GM19468 (cell line): ENCODE measurements at regions not wholly inside any gene's neighbourhood (a gene's known extent, or its start where the extent isn't known, plus 50 kb on each side); places are given as distances from the start of the nearest gene placed in this dataset.

Experiments used
- ATAC-seq: cut with Tn5 transposase; IDR thresholded peaks from one replicate; pipeline ENCODE4 v1.9.1; 2021; ENCODE audit warnings: mild to moderate bottlenecking, moderate library complexity, moderate number of reproducible peaks; ENCODE audit not compliant: unreplicated experiment; ENCODE audit errors: extremely low read depth

DNA sequence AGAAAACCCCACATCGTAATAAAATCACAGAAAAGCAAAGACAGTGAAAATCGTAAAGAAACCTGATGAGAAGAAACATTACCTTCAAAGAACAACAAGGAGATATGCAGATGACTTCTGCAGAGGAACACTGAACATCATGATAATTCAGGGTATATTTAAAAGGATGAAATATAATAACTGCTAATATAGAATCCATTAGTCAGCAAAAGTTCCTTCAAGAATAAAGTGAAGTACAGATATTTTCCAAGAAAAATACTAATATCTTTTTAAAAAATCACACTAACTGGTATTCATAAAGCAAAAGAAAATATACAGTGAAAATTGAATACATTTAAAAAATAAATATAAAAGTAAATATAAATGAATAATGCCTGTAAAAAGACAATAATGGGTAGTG, 176.3 kb upstream of the VEGFC start:
- no peak for ATAC-seq

DNA sequence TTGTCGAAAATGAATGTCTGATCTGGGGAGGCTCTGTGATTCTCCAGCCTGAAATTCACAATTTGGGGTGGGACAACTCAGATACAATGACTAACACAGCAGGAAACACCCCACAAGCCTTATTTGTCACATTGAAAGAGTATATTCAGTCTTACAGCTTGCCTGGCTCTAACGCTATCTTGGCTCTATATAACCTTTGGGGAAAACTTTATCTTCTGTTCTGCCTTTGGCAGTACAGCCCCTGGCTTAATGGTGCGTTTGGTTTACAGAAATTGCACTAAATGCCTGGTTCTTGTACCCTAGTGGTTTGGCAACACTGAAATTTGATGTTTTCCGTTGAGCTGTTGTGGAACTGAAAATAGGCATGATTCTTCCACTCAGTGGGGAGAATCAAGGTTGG, 178.1 kb upstream of the VEGFC start:
- ATAC-seq: no peak

DNA sequence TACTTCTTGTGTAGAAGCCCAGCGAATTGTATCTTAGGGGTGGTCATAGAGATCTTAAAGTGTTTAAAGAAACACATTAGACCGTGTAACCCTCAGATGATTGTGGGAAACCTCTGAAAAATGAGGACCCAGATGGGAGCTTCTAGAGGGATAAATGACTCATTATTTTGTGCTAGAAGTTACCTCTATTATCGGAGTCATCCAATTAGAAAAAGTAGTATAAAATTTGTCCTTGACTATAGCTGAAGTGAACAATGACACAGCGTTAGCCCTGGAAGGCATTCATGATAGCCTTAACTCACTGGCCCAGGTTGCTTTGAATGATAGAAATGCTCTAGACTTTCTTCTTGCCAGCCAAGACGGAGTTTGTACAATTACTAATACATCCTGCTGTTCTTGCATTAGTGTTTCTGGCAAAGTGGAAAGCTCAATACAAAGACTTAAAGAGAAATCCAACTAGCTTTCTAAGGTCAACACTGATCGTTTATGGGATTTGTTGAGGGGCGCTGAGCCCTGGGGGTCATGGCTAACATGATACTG, 178.9 kb upstream of the VEGFC start:
- no peak for ATAC-seq

DNA sequence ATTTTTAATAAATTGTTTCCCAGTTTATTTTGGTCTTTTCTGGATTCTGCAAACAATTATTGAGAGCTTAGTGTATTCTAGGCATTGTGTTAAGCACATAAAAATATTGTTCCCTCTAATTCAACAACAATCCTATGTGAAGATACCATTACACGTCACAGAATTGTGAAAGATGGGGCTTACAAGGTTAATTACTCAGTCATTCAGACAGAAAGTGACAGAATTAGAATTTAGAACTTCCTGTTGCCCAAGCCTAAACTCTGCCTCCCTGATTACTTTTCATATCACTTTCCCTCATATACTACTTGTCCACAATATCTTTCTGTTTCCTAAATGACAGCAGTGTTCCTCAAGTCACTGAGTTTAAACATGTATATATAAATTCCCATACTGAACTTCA, 186.7 kb upstream of the VEGFC start:
- no peak for ATAC-seq

DNA sequence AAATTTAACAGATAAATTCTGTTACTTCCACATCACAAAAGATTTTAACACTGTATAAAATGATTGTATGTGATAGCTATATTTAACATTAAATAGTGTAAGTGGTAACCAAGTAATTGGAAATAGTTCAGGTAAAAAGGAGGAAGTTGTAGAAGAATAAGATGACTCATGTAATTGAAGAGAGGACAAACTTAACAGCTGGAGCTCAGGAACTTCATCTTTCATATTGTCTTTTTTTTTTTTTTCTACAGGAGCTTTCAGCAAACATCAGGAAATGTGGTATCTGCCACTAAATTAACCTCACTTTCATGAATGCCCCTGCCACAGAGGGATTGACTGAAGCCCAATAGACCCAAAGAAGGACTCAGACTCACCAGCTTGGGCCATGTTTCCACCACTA, 188.4 kb upstream of the VEGFC start:
- no peak for ATAC-seq

DNA sequence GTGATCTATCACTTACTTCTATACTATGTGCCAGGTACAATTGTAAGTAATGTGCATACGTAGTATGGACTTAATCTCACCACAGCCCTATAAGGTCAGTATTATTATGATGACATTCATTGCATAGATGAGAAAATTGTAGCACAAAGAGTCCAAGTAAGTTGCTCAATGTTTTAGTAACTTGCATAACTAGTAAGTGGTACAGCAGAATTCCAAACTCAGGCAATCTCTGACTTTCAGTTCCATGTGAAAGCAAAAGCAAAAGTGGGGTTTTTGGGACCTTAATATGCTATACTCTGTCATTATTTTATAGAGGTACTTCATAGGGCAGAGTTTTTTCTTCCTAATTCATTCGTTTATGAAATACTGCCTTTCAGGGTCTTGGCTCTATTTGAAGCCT, 188.8 kb upstream of the VEGFC start:
- ATAC-seq: no peak

DNA sequence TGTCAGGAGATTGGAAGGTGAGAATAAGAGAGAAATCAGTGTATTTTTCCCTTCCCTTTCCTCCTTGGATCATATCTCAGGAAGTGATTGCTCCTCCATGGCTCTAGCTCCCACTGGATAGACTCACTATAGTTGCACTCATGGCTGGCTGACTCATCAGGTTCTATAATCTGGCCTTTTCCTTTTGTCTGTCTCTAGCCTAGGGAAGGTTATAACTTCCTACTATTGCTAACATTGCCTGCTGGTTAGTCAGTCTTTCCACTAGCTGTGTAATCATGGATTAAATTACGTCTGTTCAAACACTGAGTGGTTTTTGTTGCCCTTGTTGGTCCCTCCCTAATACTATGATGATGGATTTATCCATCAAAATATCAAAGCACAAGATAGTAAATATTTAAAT, 195.5 kb upstream of the VEGFC start:
- no peak for ATAC-seq

DNA sequence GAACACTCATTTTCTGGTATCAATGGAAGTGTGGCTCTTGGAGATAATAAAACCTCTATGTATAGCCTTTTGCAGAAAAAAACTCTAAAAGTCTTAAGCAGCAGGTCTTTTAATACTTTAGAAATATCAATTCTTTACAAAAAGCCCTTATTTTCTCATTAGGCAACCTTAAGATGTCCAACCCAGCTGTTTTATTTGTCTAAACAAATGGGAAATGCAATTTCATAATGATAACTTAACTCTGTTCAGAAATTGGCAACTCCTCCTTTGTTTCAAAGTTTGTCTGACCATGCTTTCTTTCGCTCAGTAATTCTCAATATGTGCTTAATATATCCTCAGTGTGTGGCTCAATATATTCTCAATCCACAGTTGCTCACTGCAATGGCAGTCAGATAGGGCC, 196.5 kb upstream of the VEGFC start:
- ATAC-seq: no peak

DNA sequence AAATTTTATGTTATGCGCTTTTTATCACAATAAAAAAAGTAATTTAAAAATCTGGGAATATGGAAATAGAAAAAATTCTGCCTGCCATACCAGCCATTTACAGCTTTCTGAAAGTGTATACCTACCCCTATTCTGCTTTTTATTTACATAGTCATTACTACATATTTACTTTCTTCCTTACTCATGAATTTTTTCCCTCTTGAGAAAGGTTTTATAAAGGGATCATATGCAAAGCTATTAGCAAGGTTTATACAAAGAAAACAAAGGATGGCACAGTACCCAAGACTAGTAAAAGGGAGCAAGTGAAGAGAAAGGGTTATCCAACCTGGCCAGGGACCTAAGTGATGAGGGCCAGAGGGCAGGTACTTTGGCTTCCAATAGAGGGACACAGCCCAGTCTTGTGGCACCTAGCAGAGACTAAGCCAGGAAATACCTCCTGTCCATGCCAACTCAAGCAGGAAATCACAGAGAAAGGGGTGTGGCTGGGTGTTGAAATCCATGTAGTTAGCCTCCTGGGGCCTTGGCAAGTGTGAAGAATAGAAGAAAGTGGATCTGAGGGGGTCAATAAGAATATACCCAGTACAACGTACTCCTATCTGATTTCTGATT, 207.3 kb upstream of the VEGFC start:
- no peak for ATAC-seq

DNA sequence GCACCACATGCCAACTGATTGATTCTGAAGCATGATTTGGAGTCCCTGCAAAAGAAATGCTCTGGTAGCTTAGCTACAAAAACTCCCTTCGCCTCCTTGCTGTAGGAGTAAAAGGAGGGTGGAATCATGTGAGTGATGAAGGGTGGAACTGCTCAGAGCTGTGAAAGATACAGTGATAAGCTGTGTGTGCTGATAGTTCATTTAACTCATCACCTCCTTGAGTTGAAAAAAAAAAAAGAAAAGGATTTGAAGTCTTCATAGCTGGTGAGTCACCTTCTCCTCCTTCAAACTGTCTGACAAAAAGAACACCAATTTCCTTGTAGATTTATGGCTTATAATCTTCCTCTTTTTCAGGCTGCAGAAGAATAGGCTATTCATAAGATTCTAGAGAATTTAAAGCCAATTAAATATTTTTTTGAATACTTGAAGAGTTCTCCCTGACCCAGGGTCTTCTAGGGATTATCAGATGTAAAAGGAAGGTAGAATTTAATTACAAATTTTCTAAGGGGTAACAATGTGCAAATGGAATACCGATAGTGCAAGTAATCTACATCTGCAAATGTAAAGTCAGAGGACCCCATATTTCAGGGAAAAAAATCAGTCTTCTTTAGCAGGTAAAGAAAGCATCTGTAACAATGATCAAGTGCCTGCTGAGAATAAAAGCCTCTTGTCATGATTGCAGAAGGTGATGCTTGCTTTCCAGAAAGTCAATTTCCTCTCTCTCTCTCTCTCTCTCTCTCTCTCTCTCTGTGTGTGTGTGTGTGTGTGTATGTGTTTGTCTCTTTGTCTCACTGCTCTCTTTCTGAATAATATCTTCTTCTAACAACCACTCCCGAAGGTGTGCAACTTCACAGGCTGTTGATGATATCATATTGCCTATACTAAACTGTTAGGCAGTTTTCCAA, 208.8 kb upstream of the VEGFC start:
- ATAC-seq: no peak

DNA sequence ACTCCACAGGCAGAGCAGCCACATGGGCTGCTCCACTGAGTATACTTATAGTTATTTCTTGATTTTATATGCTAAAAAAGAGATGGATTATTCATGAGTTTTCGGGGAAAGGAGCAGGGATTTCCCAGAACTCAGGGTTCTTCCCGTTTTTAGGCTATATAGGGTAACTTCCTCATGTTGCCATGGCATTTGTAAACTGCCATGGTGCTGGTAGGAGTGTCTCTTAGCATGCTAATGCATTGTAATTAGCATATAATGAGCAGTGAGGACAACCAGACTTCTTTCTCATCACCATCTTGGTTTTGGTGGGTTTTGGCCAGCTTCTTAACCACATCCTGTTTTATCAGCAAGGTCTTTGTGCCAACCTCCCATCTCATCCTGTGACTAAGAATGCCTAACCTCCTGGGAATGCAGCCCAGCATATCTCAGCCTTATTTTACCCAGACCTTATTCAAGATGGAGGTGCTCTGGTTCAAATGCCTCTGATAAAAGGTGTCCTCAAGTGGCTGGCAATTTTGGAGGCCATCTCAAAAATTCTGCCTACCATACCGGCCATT, 213.0 kb upstream of the VEGFC start:
- no peak for ATAC-seq

DNA sequence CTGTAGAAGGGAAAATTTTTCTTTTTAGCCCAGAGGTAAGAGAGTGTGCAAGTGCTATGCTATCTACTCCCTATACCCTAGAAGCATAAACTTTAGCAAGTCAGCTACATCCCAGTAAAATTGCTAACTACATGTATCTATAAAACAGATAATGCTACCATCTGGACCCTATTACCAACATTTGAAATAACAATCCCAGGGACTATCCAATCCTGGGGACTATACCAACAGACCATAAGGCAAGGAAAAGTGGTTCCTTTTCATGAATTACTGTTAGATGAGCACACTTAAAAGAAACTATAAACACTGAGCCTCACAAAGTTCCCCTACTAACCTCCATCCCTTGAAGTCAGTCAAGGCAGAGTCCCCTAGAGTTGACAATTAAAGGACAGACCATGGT, 213.6 kb upstream of the VEGFC start:
- ATAC-seq: no peak

DNA sequence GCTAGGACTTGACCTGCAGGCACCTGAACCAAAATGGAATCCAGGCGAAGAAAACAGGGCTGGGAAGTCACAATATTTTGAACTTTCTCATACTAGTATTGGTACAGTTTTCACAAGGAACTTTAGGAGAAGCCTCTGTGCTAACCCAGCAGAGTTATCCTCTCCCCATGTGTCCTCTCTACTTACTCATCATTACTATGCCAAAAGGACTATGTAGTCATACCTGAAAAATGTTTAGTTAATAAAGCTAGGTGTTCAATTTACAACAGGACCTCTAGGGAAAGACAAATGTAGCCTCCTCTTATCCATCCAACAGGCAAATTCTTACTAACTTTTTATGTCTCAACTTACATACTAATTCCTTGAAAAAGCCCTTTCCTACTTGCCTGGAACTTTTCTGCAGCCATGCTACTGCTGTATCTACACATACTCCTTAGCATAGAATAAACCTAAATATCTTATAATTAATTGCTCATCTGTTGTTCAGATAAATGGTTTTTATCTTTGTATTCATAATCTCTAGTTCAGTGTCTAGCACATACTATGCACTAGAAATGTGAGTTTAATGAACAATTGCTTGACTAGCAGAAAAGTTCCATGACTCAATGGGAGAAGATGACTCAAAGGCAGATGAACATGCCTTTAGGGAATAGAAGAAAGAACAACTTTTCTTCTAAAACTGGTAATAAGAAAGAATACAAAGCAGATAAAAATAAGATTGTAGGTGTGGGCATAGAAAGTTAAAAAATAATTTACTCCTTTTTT, 215.5 kb upstream of the VEGFC start:
- no peak for ATAC-seq

DNA sequence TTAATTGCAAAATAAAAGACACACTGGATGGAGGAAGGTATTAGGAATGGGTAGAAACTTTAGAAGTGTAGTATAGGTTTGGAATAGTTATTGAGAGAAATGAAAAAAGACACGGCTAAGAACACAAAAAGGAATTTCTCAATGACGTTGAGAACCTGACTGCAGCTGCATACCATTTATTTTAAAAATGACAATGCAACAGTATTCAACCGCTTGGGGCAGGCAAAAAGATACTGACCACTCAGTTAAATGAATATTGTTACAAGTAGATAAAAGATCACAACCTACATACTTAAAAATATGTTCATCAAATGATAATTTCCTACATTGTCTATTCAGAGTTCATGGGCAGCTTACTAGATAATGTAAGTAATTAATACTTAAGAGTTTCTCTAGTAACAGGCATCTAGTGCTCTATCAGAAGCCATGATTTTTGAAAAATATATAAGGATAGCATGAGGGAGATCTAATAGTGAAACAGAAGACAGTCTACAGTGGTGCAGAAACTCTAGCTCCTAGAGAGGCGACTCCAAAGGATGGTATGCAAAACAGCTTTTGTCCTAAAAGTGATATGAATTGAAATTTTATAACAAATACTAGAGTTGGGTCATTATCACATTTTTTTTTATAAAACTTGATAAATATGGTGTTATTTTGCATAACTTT, 216.2 kb upstream of the VEGFC start:
- no peak for ATAC-seq

DNA sequence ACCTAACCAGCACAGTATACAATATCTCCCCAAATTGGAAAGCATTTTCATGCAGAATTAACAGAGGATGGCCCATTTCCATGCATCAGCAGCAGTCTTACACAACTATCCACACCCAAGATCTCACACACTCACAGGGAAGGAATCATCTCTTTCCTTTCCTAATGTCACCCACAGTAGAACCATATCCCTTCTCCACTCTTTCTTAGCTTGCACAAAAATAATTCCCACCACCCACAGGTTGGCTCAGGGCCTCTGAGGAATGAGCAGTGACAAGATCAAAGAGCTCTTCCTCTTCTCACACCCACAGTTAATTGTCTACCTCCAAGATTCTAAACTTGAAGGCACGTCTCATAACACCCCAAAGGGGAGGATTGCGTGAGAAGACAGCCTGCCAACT, 217.7 kb upstream of the VEGFC start:
- no peak for ATAC-seq

DNA sequence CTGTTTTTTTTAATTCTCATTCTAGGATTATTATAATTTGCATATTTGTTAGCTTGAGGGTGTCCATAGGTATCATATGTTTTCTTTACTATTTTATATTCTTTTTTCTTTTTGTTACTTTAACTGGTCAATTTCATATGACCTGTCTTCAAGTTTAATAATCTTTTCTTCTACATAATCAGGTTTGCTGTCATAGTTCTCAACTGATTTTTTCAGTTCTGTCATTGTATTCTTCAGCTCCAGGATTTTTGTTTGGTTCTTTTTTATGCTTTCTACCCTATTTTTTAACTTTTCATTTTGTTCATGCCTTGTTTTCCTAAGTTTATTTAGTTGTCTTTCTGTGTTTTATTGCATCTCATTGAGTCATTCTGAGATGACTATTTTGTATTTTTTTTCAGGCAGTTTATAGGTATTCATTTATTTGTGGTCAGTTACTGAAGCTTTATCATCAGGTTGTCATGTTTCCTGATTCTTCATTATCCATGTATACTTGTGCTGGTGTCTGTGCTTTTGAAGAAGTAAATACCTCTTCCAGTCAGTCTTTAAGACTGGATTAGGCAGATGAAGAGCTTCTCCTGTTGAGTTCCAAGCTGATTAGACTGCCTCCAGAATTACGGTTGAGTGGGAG, 220.3 kb upstream of the VEGFC start:
- no peak for ATAC-seq

DNA sequence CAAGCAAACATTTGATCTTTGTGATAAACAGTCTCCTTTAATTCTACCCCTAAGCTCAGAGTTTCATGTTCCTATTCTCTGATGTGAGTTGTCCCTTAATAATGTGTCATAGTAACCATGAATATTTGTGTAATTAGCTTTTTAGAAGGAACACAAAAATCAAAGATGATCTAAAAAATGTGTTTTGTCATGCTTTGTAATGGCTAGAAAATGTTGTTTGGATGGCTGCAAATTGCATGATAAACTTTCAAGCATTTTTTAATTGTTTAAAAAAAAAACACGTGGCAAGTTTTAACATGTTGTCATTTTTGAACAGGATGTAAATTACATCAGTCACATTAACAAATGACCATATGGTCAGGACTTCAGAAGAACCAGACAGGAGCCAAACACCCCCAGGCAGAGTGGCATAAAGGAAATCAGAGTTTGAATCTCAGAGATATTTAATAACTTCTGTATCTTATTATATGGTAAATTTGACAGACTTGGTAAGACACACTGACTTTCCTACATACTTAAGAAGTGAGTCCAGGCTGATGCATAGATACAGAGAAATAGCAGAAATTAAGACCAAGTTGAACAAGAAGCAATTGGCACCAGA, 223.9 kb upstream of the VEGFC start:
- ATAC-seq: no peak

DNA sequence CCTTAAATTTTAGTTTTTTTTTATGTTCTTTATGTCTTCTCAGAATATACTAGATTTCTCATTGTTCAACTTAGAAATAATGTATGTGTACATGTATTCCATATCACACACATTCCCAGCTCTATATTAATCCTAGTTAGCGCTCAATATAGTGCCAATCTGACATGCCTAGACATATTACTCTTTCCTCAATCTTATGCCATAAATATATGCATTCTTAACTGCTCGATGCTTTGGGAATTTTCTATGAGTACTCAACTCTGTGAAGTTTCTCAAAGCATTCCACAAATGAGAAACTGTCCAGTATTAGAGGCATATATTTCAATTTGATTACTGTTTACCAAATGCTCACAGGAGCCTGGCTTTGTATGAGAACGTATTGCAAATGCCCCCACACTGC, 231.2 kb upstream of the VEGFC start:
- ATAC-seq: no peak

DNA sequence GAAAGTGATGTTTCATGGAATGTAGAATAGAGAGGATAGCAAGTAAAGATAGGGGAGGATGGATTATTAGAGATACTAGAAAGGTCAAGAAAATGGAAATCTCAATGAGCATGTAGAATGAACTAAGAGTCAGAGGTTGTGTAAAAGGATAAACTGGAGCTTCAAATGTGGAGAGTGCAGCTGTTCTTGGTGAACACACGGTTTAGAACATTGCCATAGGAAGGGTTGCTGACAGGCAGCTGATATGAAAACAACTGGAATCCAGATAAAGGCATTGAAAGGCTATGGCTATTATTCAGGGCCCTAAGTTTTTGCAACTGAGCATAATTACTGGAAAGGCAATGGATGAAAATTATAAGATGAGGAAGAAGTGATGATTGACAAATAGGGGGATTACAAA, 239.6 kb upstream of the VEGFC start:
- no peak for ATAC-seq
